ENCODE measurements at regions not wholly inside any gene's neighbourhood (a gene's known extent, or its start where the extent isn't known, plus 50 kb on each side); places are given as distances from the start of the nearest gene placed in this dataset.
A peak's percentile ranks its signal among the peaks of the same experiment; 100 is the strongest.

DNA sequence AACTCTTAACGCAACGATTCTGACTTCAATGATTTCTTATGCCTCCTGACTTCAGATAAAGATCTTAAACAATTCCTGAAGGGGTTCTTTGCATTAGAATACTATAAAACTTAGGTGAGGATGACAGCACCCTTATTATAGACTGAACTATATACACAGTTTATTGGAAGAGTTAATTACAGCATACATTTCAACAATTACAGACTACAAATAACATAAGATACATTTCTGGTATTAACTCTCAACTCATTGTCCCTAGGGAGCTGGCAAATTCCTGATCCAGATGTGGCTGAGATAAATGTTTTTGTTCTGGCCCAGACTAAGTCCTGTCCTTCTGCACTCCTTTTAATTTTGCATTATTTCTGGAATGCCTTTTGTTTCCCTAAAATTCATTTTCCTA, 155.5 kb upstream of the TMC3 start:
- peaks cover 2 to 39% (median 31%) of the 10 kb centered on the region in 5 donors for H3K27me3 Mint-ChIP-seq
- ChIA-PET CTCF (no interaction called here), POLR2A (no interaction called here)
- Histone ChIP-seq H3K4me1 (ENCODE audit: control insufficient read depth in 2 of 2, insufficient read depth in 2 of 2, low read length in 2 of 2) (no peaks in the 10 kb centered on the region), H3K27ac (ENCODE audit: low read depth, low read length) (no peak overlapping the region), H3K27me3 (ENCODE audit: control insufficient read depth in 2 of 2, insufficient read depth in 2 of 2, low read length in 2 of 2) (peaks cover 0 to 5% of the 10 kb centered on the region in 2 donors), H3K4me3 (ENCODE audit: low read length) (no peak overlapping the region), H3K9me3 (ENCODE audit: control insufficient read depth in 2 of 3, low read length in 3 of 3) (no peaks in the 10 kb centered on the region), H3K36me3 (ENCODE audit: control insufficient read depth in 2 of 3, insufficient read depth in 3 of 3, low read length in 3 of 3) (no peaks in the 10 kb centered on the region)
- H3K36me3 Mint-ChIP-seq = no peaks in the 10 kb centered on the region
- DNase-seq (no peak), ATAC-seq (no peak)
- no peaks in the 10 kb centered on the region for H3K4me1 Mint-ChIP-seq
- H3K27ac Mint-ChIP-seq = no peak overlapping the region
- H3K4me3 Mint-ChIP-seq = no peak overlapping the region
- H3K9me3 Mint-ChIP-seq = peaks cover 0 to 3% (median 0%) of the 10 kb centered on the region in 11 donors
- intact Hi-C loops (cut with micrococcal nuclease) = no loop called here

DNA sequence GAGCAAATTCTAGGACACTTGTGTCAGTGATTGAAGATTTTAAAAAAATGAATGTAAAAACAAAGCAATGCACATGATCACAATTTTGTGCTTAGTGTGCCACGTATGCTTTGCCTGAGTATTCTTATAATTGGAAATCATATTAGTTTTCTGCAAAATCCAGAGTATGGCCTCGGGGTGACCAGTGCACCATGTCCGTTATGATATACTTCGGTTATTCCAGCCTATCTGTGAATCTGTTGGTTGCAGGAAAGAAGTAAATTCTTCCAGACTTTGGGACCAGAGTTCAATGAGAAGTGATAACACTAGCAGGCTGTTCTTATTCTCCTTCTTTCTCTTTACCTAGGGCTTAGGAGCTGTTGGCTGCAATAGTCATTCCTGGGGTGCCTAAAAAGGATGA, 152.0 kb upstream of the TMC3 start:
- peaks cover 0 to 3% (median 0%) of the 10 kb centered on the region in 11 donors for H3K9me3 Mint-ChIP-seq
- no peak for ATAC-seq

GRCh38 chr15:81524496-81524895, 150.5 kb upstream of the TMC3 start:
- Mint-ChIP-seq H3K9me3 (peaks cover 0 to 3% (median 0%) of the 10 kb centered on the region in 11 donors), H3K36me3 (no peaks in the 10 kb centered on the region)
- no peak for ATAC-seq

More for the DNA sequence above, 152.0 kb upstream of the TMC3 start:
- ChIA-PET CTCF (no interaction called here), POLR2A (no interaction called here)
- H3K27me3 Mint-ChIP-seq = peaks cover 5 to 32% (median 29%) of the 10 kb centered on the region in 5 donors
- H3K4me3 Mint-ChIP-seq = no peak overlapping the region
- H3K36me3 Mint-ChIP-seq = no peaks in the 10 kb centered on the region
- no peak overlapping the region for H3K4me3 ChIP-seq (ENCODE audit: low read length)
- peaks cover 0 to 5% of the 10 kb centered on the region in 2 donors for H3K27me3 ChIP-seq (ENCODE audit: control insufficient read depth in 2 of 2, insufficient read depth in 2 of 2, low read length in 2 of 2)
- DNase-seq = no peak
- peak overlapping the region in 1 of 9 donors; percentile 31 for H3K27ac Mint-ChIP-seq
- H3K4me1 ChIP-seq (ENCODE audit: control insufficient read depth in 2 of 2, insufficient read depth in 2 of 2, low read length in 2 of 2) = no peaks in the 10 kb centered on the region
- H3K4me1 Mint-ChIP-seq = no peaks in the 10 kb centered on the region
- no peaks in the 10 kb centered on the region for H3K36me3 ChIP-seq (ENCODE audit: control insufficient read depth in 2 of 3, insufficient read depth in 3 of 3, low read length in 3 of 3)
- H3K27ac ChIP-seq (ENCODE audit: low read depth, low read length) = no peak overlapping the region
- no peaks in the 10 kb centered on the region for H3K9me3 ChIP-seq (ENCODE audit: control insufficient read depth in 2 of 3, low read length in 3 of 3)
- intact Hi-C loops (cut with micrococcal nuclease) = no loop called here

GRCh38 chr15:81523867-81524266, 149.9 kb upstream of the TMC3 start:
- ChIA-PET POLR2A (no interaction called here), CTCF (no interaction called here)
- H3K4me3 Mint-ChIP-seq = no peak overlapping the region
- Histone ChIP-seq H3K4me1 (ENCODE audit: control insufficient read depth in 2 of 2, insufficient read depth in 2 of 2, low read length in 2 of 2) (no peaks in the 10 kb centered on the region), H3K27ac (ENCODE audit: low read depth, low read length) (no peak overlapping the region), H3K36me3 (ENCODE audit: control insufficient read depth in 2 of 3, insufficient read depth in 3 of 3, low read length in 3 of 3) (no peaks in the 10 kb centered on the region), H3K27me3 (ENCODE audit: control insufficient read depth in 2 of 2, insufficient read depth in 2 of 2, low read length in 2 of 2) (peaks cover 0 to 5% of the 10 kb centered on the region in 2 donors), H3K9me3 (ENCODE audit: control insufficient read depth in 2 of 3, low read length in 3 of 3) (no peaks in the 10 kb centered on the region), H3K4me3 (ENCODE audit: low read length) (no peak overlapping the region)
- ATAC-seq (no peak), DNase-seq (no peak)
- H3K9me3 Mint-ChIP-seq = peaks cover 0 to 3% (median 0%) of the 10 kb centered on the region in 11 donors
- intact Hi-C loops (cut with micrococcal nuclease) = no loop called here
- H3K27me3 Mint-ChIP-seq = peaks cover 7 to 39% (median 28%) of the 10 kb centered on the region in 5 donors
- H3K36me3 Mint-ChIP-seq = no peaks in the 10 kb centered on the region
- no peak overlapping the region for H3K27ac Mint-ChIP-seq
- no peaks in the 10 kb centered on the region for H3K4me1 Mint-ChIP-seq

More at GRCh38 chr15:81524496-81524895, 150.5 kb upstream of the TMC3 start:
- Mint-ChIP-seq H3K4me3 (no peak overlapping the region), H3K27ac (no peak overlapping the region), H3K27me3 (peaks cover 7 to 35% (median 32%) of the 10 kb centered on the region in 5 donors), H3K4me1 (no peaks in the 10 kb centered on the region)
- Histone ChIP-seq H3K36me3 (ENCODE audit: control insufficient read depth in 2 of 3, insufficient read depth in 3 of 3, low read length in 3 of 3) (no peaks in the 10 kb centered on the region), H3K27ac (ENCODE audit: low read depth, low read length) (no peak overlapping the region), H3K4me3 (ENCODE audit: low read length) (no peak overlapping the region), H3K9me3 (ENCODE audit: control insufficient read depth in 2 of 3, low read length in 3 of 3) (no peaks in the 10 kb centered on the region), H3K27me3 (ENCODE audit: control insufficient read depth in 2 of 2, insufficient read depth in 2 of 2, low read length in 2 of 2) (peaks cover 0 to 5% of the 10 kb centered on the region in 2 donors), H3K4me1 (ENCODE audit: control insufficient read depth in 2 of 2, insufficient read depth in 2 of 2, low read length in 2 of 2) (no peaks in the 10 kb centered on the region)
- intact Hi-C loops (cut with micrococcal nuclease) = no loop called here
- ChIA-PET CTCF (no interaction called here), POLR2A (no interaction called here)
- no peak for DNase-seq

- DNase-seq = no peak
- H3K4me1 Mint-ChIP-seq = no peaks in the 10 kb centered on the region
- ChIA-PET CTCF (no interaction called here), POLR2A (no interaction called here)
- H3K4me3 ChIP-seq (ENCODE audit: low read length) = no peak overlapping the region
- H3K9me3 ChIP-seq (ENCODE audit: control insufficient read depth in 2 of 3, low read length in 3 of 3) = no peaks in the 10 kb centered on the region
- H3K4me3 Mint-ChIP-seq = no peak overlapping the region
- no peaks in the 10 kb centered on the region for H3K36me3 Mint-ChIP-seq
- peaks cover 0 to 1% (median 0%) of the 10 kb centered on the region in 11 donors for H3K9me3 Mint-ChIP-seq
- no peaks in the 10 kb centered on the region for H3K4me1 ChIP-seq (ENCODE audit: control insufficient read depth in 2 of 2, insufficient read depth in 2 of 2, low read length in 2 of 2)
- no peak for ATAC-seq
- H3K27me3 ChIP-seq (ENCODE audit: control insufficient read depth in 2 of 2, insufficient read depth in 2 of 2, low read length in 2 of 2) = no peaks in the 10 kb centered on the region
- H3K27ac Mint-ChIP-seq = no peak overlapping the region
- intact Hi-C loops (cut with micrococcal nuclease) = no loop called here
- H3K36me3 ChIP-seq (ENCODE audit: control insufficient read depth in 2 of 3, insufficient read depth in 3 of 3, low read length in 3 of 3) = no peaks in the 10 kb centered on the region
- no peak overlapping the region for H3K27ac ChIP-seq (ENCODE audit: low read depth, low read length)
- H3K27me3 Mint-ChIP-seq = peaks cover 9 to 35% (median 23%) of the 10 kb centered on the region in 5 donors
These were observed 146.5 kb upstream of the TMC3 start for GRCh38 chr15:81520480-81520879.

- no peak for DNase-seq
- no peaks in the 10 kb centered on the region for H3K36me3 ChIP-seq (ENCODE audit: control insufficient read depth in 2 of 3, insufficient read depth in 3 of 3, low read length in 3 of 3)
- POLR2A ChIA-PET = no interaction called here
- H3K27ac ChIP-seq (ENCODE audit: low read depth, low read length) = no peak overlapping the region
- no peaks in the 10 kb centered on the region for H3K4me1 ChIP-seq (ENCODE audit: control insufficient read depth in 2 of 2, insufficient read depth in 2 of 2, low read length in 2 of 2)
- no peak overlapping the region for H3K4me3 ChIP-seq (ENCODE audit: low read length)
- CTCF ChIA-PET = no interaction called here
- no peaks in the 10 kb centered on the region for H3K4me1 Mint-ChIP-seq
- H3K9me3 Mint-ChIP-seq = peaks cover 0 to 1% (median 0%) of the 10 kb centered on the region in 11 donors
- peaks cover 6 to 29% (median 22%) of the 10 kb centered on the region in 5 donors for H3K27me3 Mint-ChIP-seq
- H3K27ac Mint-ChIP-seq = no peak overlapping the region
- H3K4me3 Mint-ChIP-seq = no peak overlapping the region
- intact Hi-C loops (cut with micrococcal nuclease) = no loop called here
- H3K36me3 Mint-ChIP-seq = no peaks in the 10 kb centered on the region
- no peak for ATAC-seq
- no peaks in the 10 kb centered on the region for H3K27me3 ChIP-seq (ENCODE audit: control insufficient read depth in 2 of 2, insufficient read depth in 2 of 2, low read length in 2 of 2)
- H3K9me3 ChIP-seq (ENCODE audit: control insufficient read depth in 2 of 3, low read length in 3 of 3) = no peaks in the 10 kb centered on the region
These were observed 142.4 kb upstream of the TMC3 start for GRCh38 chr15:81516461-81516860.

DNA sequence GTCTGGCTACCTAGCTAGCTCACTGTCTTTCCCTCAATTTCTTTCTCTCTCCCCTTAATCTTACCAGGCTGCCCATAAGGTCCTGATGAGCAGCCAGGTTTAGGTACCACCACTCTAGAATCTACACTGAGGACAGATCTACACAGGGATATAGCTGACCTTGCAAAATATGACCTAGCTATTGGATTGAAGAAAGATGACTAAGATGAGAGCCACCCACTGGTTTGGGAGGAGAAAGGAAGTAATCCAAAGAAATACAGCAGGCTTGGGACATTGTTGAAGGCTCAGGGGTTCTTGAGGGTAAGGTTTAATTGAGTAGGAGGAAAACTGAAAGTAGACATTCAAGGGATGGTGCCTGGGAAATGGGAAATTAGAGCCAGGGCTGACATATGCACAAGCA, 142.0 kb upstream of the TMC3 start:
- Histone ChIP-seq H3K9me3 (ENCODE audit: control insufficient read depth in 2 of 3, low read length in 3 of 3) (no peaks in the 10 kb centered on the region), H3K27me3 (ENCODE audit: control insufficient read depth in 2 of 2, insufficient read depth in 2 of 2, low read length in 2 of 2) (no peaks in the 10 kb centered on the region), H3K36me3 (ENCODE audit: control insufficient read depth in 2 of 3, insufficient read depth in 3 of 3, low read length in 3 of 3) (no peaks in the 10 kb centered on the region), H3K4me3 (ENCODE audit: low read length) (no peak overlapping the region), H3K27ac (ENCODE audit: low read depth, low read length) (no peak overlapping the region), H3K4me1 (ENCODE audit: control insufficient read depth in 2 of 2, insufficient read depth in 2 of 2, low read length in 2 of 2) (no peaks in the 10 kb centered on the region)
- Mint-ChIP-seq H3K36me3 (no peaks in the 10 kb centered on the region), H3K4me3 (no peak overlapping the region), H3K27ac (no peak overlapping the region), H3K4me1 (no peaks in the 10 kb centered on the region), H3K9me3 (peaks cover 0 to 1% (median 0%) of the 10 kb centered on the region in 11 donors), H3K27me3 (peaks cover 6 to 29% (median 22%) of the 10 kb centered on the region in 5 donors)
- no peak for ATAC-seq
- intact Hi-C loops (cut with micrococcal nuclease) = no loop called here
- ChIA-PET POLR2A (no interaction called here), CTCF (no interaction called here)
- no peak for DNase-seq

Data from naive thymus-derived CD4-positive, alpha-beta T cell (primary cell).